Calu3 (cell line): ENCODE measurements at regions not wholly inside any gene's neighbourhood (a gene's known extent, or its start where the extent isn't known, plus 50 kb on each side); places are given as distances from the start of the nearest gene placed in this dataset.

Experiments
- BruUV-seq: library from RNA; stranded (reverse); fragments of 400-500 nt; replicated peaks from 2 replicates; lab custom pipeline; 2021; lab: Mats Ljungman, UMichigan
- CTCF ChIA-PET: fragments of 300-600 bp; sonication (Branson Sonifier 250); formaldehyde crosslinking; loops from one replicate; lab custom pipeline; 2022; ENCODE audit warnings: antibody characterized with exemption; lab: Charles Lee
- DNase-seq: peaks from one replicate; pipeline ENCODE4 v3.0.0; 2022
- H3K27ac Mint-ChIP-seq: one replicate; pipeline ENCODE4 v1.8.0; 2022; ENCODE audit warnings: mixed read lengths; ENCODE audit not compliant: unreplicated experiment
- H3K27me3 Mint-ChIP-seq: one replicate; pipeline ENCODE4 v1.8.0; 2022; ENCODE audit warnings: mixed read lengths; ENCODE audit not compliant: unreplicated experiment
- H3K36me3 Mint-ChIP-seq: one replicate; pipeline ENCODE4 v1.8.0; 2022; ENCODE audit warnings: mild to moderate bottlenecking, moderate library complexity, mixed read lengths; ENCODE audit not compliant: insufficient read depth, unreplicated experiment
- H3K4me1 Mint-ChIP-seq: one replicate; pipeline ENCODE4 v1.8.0; 2022; ENCODE audit warnings: mild to moderate bottlenecking, low read depth, mixed read lengths; ENCODE audit not compliant: unreplicated experiment
- H3K4me3 Mint-ChIP-seq: one replicate; pipeline ENCODE4 v1.8.0; 2022; ENCODE audit warnings: mild to moderate bottlenecking, low read depth, moderate library complexity, mixed read lengths; ENCODE audit not compliant: unreplicated experiment
- H3K9me3 Mint-ChIP-seq: one replicate; pipeline ENCODE4 v1.8.0; 2022; ENCODE audit warnings: low read depth, mixed read lengths; ENCODE audit not compliant: unreplicated experiment
- CTCF ChIP-seq: fragments of 200-600 bp; IDR thresholded peaks from one replicate; pipeline ENCODE4 v1.8.0; 2022; ENCODE audit warnings: antibody characterized with exemption; ENCODE audit not compliant: unreplicated experiment
- intact Hi-C: fragments of 100-400 bp; cut with micrococcal nuclease; formaldehyde crosslinking; loops from one replicate; pipeline ENCODE4 v1.10.0; 2022; ENCODE audit not compliant: unreplicated experiment

GRCh38 chr4:53914313-53915016, 149.9 kb downstream of the CHIC2 start:
- no peak overlapping the region for H3K4me3 Mint-ChIP-seq
- H3K36me3 Mint-ChIP-seq = no peaks in the 10 kb centered on the region
- no peak for TF ChIP-seq CTCF
- intact Hi-C loops = no loop called here
- no TSS peak for BruUV-seq
- no peak overlapping the region for H3K27ac Mint-ChIP-seq
- H3K9me3 Mint-ChIP-seq = no peaks in the 10 kb centered on the region
- no peaks in the 10 kb centered on the region for H3K27me3 Mint-ChIP-seq
- CTCF ChIA-PET = interaction anchor here (0.8 to 2.9 kb wide), 5 partner anchors 16 to 320 kb away, joined by 3 to 11 read pairs (median 6); no protein-coding TSS in a partner anchor
- peaks cover 43% of the 10 kb centered on the region for H3K4me1 Mint-ChIP-seq
- peak; percentile 33 for DNase-seq

- no TSS peak for BruUV-seq
- Mint-ChIP-seq H3K27ac (no peak overlapping the region), H3K27me3 (no peaks in the 10 kb centered on the region), H3K36me3 (no peaks in the 10 kb centered on the region), H3K4me3 (no peak overlapping the region), H3K9me3 (no peaks in the 10 kb centered on the region), H3K4me1 (peaks cover 43% of the 10 kb centered on the region)
- no peak for DNase-seq
- TF ChIP-seq CTCF = no peak
- intact Hi-C loops = no loop called here
- CTCF ChIA-PET = interaction anchor here (0.8 to 2.9 kb wide), 4 partner anchors 17 to 321 kb away, joined by 4 to 11 read pairs (median 8); no protein-coding TSS in a partner anchor
Measured at GRCh38 chr4:53913771-53914170, 150.6 kb downstream of the CHIC2 start.

- DNase-seq = no peak
- no peaks in the 10 kb centered on the region for H3K9me3 Mint-ChIP-seq
- no peak overlapping the region for H3K27ac Mint-ChIP-seq
- no peak for TF ChIP-seq CTCF
- H3K27me3 Mint-ChIP-seq = peaks cover 2% of the 10 kb centered on the region
- CTCF ChIA-PET = interaction anchor here (2.9 kb wide), 1 partner anchor 322 kb away, joined by 11 read pairs; no protein-coding TSS in a partner anchor
- BruUV-seq = no TSS peak
- H3K36me3 Mint-ChIP-seq = no peaks in the 10 kb centered on the region
- intact Hi-C loops = no loop called here
- no peak overlapping the region for H3K4me3 Mint-ChIP-seq
- peaks cover 38% of the 10 kb centered on the region for H3K4me1 Mint-ChIP-seq
Measured at GRCh38 chr4:53912766-53913497, 151.5 kb downstream of the CHIC2 start.

- no peaks in the 10 kb centered on the region for H3K9me3 Mint-ChIP-seq
- intact Hi-C loops = loop anchor here (1.0 to 10.0 kb wide), 5 partner anchors 204 to 404 kb away; no protein-coding TSS in a partner anchor
- peaks cover 14% of the 10 kb centered on the region for H3K4me1 Mint-ChIP-seq
- peaks cover 9% of the 10 kb centered on the region for H3K27me3 Mint-ChIP-seq
- no peak overlapping the region for H3K27ac Mint-ChIP-seq
- CTCF ChIA-PET = interaction anchor here (0.5 to 1.8 kb wide), 5 partner anchors 21 to 325 kb away, joined by 3 to 15 read pairs (median 4); no protein-coding TSS in a partner anchor
- no peak overlapping the region for H3K4me3 Mint-ChIP-seq
- DNase-seq = peak; percentile 38
- BruUV-seq = no TSS peak
- no peaks in the 10 kb centered on the region for H3K36me3 Mint-ChIP-seq
- peak; percentile 44 for TF ChIP-seq CTCF
Measured at GRCh38 chr4:53908661-53909078, 155.7 kb downstream of the CHIC2 start.
